Limb (tissue), 2 donors: ENCODE measurements at regions not wholly inside any gene's neighbourhood (a gene's known extent, or its start where the extent isn't known, plus 50 kb on each side); places are given as distances from the start of the nearest gene placed in this dataset.

ENCODE experiments used
- DNase-seq, 2 donors: peaks; one replicate each; pipeline ENCODE4 v3.0.0-alpha.2; 2016; ENCODE audit errors: extremely low spot score in 2 of 2

GRCh38 chr6:98672681-98673475 lies 161.5 kb upstream of the POU3F2 start:
- DNase-seq = no peak

GRCh38 chr6:98678481-98678880 lies 155.9 kb upstream of the POU3F2 start:
- DNase-seq = no peak

- no peak for DNase-seq
Observed at GRCh38 chr6:98686008-98686601, 148.3 kb upstream of the POU3F2 start.

- no peak for DNase-seq
Observed at GRCh38 chr6:98687752-98688151, 146.6 kb upstream of the POU3F2 start.

GRCh38 chr6:98695091-98695801 lies 139.1 kb upstream of the POU3F2 start:
- no peak for DNase-seq

GRCh38 chr6:98711380-98711779 lies 123.0 kb upstream of the POU3F2 start:
- no peak for DNase-seq

- DNase-seq = no peak
Observed at GRCh38 chr6:98716341-98716740, 118.0 kb upstream of the POU3F2 start.

- no peak for DNase-seq
Observed at GRCh38 chr6:98717322-98717877, 117.0 kb upstream of the POU3F2 start.

- DNase-seq = no peak
Observed at GRCh38 chr6:98717988-98718387, 116.4 kb upstream of the POU3F2 start.

- DNase-seq = no peak
Observed at GRCh38 chr6:98724537-98724936, 109.8 kb upstream of the POU3F2 start.

- no peak for DNase-seq
Observed at GRCh38 chr6:98747273-98747672, 87.1 kb upstream of the POU3F2 start.

GRCh38 chr6:98747960-98748359 lies 86.4 kb upstream of the POU3F2 start:
- DNase-seq = no peak

- no peak for DNase-seq
Observed at GRCh38 chr6:98759459-98759858, 74.9 kb upstream of the POU3F2 start.

- DNase-seq = no peak
Observed at GRCh38 chr6:98764373-98764911, 69.9 kb upstream of the POU3F2 start.

GRCh38 chr6:98769546-98769945 lies 64.8 kb upstream of the POU3F2 start:
- DNase-seq = no peak

GRCh38 chr6:98775205-98775604 lies 59.2 kb upstream of the POU3F2 start:
- no peak for DNase-seq

GRCh38 chr6:98777762-98778161 lies 56.6 kb upstream of the POU3F2 start:
- DNase-seq = no peak

- DNase-seq = no peak
Observed at GRCh38 chr6:98779618-98780017, 54.8 kb upstream of the POU3F2 start.

GRCh38 chr6:98782772-98783171 lies 51.6 kb upstream of the POU3F2 start:
- no peak for DNase-seq

- no peak for DNase-seq
Observed at GRCh38 chr6:98783578-98783977, 50.8 kb upstream of the POU3F2 start.
